ENCODE measurements at regions not wholly inside any gene's neighbourhood (a gene's known extent, or its start where the extent isn't known, plus 50 kb on each side); places are given as distances from the start of the nearest gene placed in this dataset.

- DNase-seq (ENCODE audit: low read depth, low spot score), result no peak
Measured at GRCh38 chr15:39115379-39116057, 465.4 kb upstream of the THBS1 start.

DNA sequence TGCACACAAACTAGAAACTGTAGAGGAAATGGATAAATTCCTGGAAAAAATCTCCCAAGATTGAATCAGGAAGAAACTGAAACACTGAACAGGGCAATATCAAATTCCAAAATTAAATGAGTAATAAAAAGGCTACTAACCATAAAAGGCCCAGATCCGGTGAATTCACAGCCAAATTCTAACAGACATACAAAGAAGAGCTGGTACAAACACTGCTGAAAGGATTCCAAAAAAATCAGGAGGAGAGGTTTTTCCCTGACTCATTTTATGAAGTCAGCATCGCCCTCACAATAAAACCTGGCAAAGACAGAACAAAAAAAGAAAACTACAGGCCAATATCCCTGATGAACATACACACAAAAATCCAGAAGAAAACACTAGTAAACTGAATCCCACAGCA lies 462.4 kb upstream of the THBS1 start:
- DNase-seq (ENCODE audit: low read depth, low spot score), result no peak

- no peak for DNase-seq (ENCODE audit: low read depth, low spot score)
Measured at GRCh38 chr15:39124155-39124552, 456.7 kb upstream of the THBS1 start.

DNA sequence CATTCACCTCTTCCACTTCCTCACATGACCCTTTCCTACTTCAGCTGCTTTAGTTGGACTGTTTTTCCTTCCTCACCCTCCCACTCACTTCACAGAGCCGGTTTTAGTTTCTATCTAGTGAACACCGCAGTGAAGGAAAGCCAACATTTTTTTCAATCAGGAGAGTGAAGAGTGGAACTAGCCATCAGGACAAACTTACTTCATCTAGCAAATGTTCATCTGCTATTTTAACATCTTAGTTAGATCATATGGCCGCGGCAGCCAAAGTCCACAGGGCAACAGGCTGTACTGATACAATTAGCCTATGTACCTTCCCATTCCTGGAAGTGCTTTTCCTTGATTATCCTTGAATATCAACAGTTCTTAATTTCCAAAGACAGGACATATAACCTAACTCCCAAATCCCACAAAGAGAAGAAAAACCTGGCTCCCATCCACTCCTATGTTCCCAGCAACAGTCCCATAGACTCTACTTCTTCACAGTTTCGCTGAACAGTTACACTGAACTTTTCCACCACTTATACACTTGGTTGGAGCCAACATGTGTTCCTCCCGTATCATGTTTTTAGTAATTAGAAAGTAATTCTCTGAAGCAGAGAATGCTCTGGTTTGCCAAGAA lies 456.2 kb upstream of the THBS1 start:
- DNase-seq (ENCODE audit: low read depth, low spot score), result no peak

- no peak for DNase-seq (ENCODE audit: low read depth, low spot score)
Measured at GRCh38 chr15:39125226-39125625, 455.7 kb upstream of the THBS1 start.

DNA sequence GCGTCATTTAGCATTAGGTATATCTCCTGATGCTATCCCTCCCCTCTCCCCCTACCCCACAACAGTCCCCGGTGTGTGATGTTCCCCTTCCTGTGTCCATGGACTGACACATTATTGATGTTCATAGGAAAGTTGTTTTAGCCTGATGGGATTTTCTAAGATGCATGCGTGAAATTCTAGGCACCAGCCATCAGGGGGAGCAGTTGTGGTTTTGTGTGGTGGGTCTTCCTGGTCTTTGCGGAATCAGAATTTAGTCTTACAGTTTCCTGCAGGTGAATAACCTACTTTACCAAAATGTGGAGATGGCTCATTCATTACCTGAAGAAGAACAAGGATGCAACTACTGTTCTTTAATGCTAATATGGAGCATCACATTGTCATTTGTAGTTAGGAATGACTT lies 455.0 kb upstream of the THBS1 start:
- DNase-seq (ENCODE audit: low read depth, low spot score), result no peak

DNA sequence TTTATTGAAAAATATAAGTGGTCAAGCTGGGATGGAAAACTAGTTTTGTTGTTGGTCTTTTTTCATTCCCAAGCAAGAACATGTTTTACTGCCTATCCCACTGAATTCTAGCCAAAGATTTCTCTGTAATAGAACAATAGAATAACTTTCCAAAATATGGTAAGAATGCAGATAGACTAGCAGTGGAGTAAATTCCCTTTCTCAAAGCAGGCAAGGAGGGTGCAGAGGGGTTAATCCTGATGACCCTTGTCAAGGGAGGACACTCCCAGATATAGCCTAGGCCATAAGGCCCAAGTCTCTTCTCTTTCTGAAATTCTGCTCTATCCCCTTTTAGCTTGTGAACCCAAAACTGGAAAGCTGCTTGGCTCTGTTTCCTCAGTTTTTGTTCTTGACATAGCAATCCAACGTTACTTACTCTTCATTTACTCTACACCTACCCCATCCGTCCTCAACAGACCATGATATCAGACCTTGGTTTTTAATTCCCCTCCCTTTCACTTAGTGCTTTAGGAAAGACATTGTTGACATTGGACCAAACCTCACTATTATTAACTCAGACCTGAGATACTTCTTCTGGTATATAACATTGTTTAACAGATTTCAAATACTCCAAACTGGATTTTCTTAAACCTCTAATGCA lies 453.6 kb upstream of the THBS1 start:
- DNase-seq (ENCODE audit: low read depth, low spot score), result no peak

GRCh38 chr15:39127925-39128617 lies 452.8 kb upstream of the THBS1 start:
- no peak for DNase-seq (ENCODE audit: low read depth, low spot score)

DNA sequence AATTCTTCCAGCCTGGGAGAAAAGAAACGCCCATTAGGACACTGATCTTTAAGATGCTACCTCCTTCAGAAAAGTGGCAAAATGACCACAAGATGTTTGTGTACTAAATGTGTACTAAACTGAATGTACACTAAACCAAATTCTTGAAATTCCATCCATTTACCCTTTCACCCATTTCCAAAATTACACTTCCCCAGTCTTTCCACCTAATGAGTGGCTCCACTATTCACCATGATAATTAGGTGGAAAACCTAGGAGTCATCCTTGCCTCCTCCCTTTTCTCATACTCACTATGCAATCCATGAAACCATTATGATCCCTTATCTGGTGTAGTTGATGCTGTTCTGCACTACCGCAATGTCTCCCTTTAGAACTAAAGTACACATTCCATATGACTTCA lies 452.1 kb upstream of the THBS1 start:
- no peak for DNase-seq (ENCODE audit: low read depth, low spot score)

- DNase-seq (ENCODE audit: low read depth, low spot score), result no peak
Measured at GRCh38 chr15:39130556-39131379, 450.1 kb upstream of the THBS1 start.

DNA sequence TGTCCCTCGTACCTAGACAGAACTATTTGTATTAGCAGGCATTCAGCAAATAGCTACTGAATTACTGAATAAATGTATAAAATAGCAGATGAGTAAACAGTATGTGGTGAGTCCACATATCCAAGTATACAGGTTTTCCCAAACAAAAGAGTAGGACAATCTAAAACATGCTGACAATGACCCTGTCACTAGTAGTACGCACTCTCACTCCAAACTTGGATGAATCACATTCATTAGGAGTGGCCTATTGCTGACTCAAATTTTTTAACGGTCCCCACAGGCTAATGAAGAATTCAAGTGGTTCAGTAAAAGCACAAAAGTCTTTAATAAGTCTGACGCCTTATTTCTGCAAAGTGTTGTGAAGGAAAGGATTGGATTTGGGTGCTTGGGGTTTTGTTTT lies 449.3 kb upstream of the THBS1 start:
- DNase-seq (ENCODE audit: low read depth, low spot score), result no peak

GRCh38 chr15:39132070-39132469 lies 448.8 kb upstream of the THBS1 start:
- no peak for DNase-seq (ENCODE audit: low read depth, low spot score)

DNA sequence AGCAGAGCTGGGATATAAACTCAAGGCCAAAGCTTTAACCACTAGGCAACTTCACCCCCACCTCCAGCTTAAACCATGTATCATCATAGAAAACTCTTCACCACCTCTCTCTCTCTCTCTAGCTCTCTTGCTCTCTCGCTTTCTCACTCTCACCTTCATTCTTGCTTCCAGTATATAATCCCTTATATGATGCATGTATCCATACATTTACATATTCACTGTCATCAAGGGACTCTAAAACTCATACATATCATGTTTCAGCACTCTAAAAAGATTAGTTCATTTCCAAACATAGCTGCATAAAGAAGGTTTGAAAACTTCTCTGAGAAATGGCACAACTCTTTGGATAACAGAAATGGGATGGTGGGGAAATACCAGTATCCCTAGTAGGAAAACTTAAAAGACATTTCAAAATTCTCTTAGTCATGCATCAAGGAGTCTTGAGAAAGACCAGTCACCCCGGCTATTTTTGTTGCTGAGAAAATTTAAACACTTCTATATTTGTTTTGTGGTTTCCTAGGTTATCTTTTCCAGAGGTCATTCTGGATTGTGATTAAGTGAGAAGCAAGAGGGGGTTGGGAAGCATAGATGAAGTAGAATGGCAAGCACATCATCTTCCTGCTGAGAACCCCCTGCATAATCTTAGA lies 447.8 kb upstream of the THBS1 start:
- no peak for DNase-seq (ENCODE audit: low read depth, low spot score)

GRCh38 chr15:39134282-39134681 lies 446.6 kb upstream of the THBS1 start:
- no peak for DNase-seq (ENCODE audit: low read depth, low spot score)

GRCh38 chr15:39135989-39136388 lies 444.9 kb upstream of the THBS1 start:
- no peak for DNase-seq (ENCODE audit: low read depth, low spot score)

DNA sequence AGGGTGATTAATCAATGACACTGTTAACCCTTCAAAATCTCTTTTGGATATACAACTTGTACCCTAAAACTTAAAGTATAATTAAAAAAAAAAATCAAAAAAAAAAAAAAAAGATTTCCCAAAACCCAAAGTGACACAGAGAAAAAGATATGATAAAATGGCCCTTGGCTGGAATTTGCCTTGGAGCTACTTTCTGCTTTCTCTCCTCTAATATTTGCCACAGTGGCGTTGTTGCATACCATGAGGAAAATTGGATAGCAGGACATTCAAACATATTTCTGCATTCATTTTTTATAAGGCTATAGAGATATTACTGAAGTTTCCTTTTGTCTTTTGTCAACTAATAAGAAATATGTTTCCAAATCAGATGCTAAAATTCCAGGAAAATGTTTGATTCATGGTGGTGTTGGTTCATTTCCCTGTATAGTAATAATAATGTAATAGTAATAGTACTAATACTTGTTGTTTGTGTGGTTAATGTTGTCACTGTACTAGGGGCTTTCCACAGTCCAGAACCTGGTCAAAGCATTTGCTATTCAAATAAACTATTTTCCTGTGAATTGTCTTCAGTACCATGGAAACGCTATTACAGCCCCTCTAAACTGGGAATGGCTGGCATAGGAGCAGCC lies 441.3 kb upstream of the THBS1 start:
- DNase-seq (ENCODE audit: low read depth, low spot score), result no peak

DNA sequence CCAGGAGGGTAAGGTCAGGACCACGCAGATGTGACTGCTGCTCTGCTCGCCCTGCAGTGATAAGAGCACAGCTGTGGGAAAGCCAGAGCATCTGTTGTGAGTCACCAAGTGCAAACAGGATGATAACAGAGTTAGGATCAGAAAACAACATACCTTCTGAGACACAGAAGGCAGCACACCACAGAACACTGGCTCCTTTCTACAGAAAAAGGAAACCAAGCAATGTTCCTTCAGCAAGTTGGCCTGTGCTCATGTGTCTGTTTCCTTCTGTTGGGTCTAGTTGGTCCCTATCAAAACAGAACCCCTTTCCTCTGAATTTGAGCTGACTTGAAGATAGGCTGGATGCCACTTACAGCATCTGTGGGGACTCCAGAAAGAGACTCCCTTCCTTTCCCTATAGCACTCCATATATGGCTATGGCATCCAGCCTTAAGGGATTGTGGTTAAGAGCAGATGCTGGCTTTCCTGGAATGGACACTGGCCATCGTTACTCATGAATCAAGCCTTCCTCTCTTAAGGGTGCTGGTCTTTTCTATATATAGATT lies 440.7 kb upstream of the THBS1 start:
- DNase-seq (ENCODE audit: low read depth, low spot score), result no peak

- no peak for DNase-seq (ENCODE audit: low read depth, low spot score)
Measured at GRCh38 chr15:39142500-39142899, 438.4 kb upstream of the THBS1 start.

DNA sequence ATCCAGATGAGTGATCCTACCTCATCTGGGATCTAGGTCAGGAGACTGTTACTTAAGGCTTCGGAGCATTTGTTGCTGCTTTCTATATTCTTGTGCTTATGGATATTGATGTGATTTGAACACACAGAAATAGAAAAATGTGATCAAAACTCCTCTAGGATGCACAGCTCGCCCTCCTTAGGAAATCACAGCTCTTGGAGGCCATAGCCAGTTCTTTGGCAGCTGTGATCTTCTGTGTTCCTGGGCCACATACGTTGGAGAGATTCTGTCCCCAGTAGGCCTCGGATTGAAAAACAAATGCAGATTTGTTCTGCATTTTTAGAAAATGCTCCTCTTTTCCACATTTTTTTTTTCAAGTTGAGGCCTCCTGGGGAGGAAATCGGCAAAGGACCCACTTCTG lies 437.4 kb upstream of the THBS1 start:
- DNase-seq (ENCODE audit: low read depth, low spot score), result no peak

- DNase-seq (ENCODE audit: low read depth, low spot score), result no peak
Measured at GRCh38 chr15:39144051-39144450, 436.8 kb upstream of the THBS1 start.

Data from activated naive CD8-positive, alpha-beta T cell treated with anti-CD3 and anti-CD28 coated beads, Interleukin-2, amount 50 U/mL, for 16 hours (primary cell).